Endothelial cell of umbilical vein (primary cell): ENCODE measurements at regions not wholly inside any gene's neighbourhood (a gene's known extent, or its start where the extent isn't known, plus 50 kb on each side); places are given as distances from the start of the nearest gene placed in this dataset.

ENCODE experiments used
- BruUV-seq: library from RNA; stranded (reverse); fragments of 400-500 nt; replicated peaks from 2 replicates; lab custom pipeline; 2021; lab: Mats Ljungman, UMichigan
- CTCF ChIA-PET: fragments of 300-600, 350-600 bp; sonication (Branson Sonifier 250); formaldehyde crosslinking; loops from one replicate; lab custom pipeline; 2021; ENCODE audit warnings: antibody characterized with exemption, inconsistent platforms; lab: Charles Lee
- POLR2A ChIA-PET: fragments of 300-600, 350-600 bp; sonication (Branson Sonifier 250); formaldehyde crosslinking; loops from one replicate; lab custom pipeline; 2021; ENCODE audit warnings: antibody characterized with exemption, inconsistent platforms; lab: Charles Lee
- DNase-seq: peaks from one replicate; pipeline ENCODE4 v3.0.0-alpha.2; 2011; ENCODE audit warnings: low read depth, low spot score
- FAIRE-seq: peaks from 2 replicates; lab custom pipeline; 2011; peaks lifted over from hg19 to GRCh38; lab: Jason Lieb, UNC
- H2AFZ ChIP-seq: 2 replicates; pipeline ENCODE4 v1.6.0; 2012; ENCODE audit warnings: low read depth, low read length, control low read depth, inconsistent platforms
- H3K27ac ChIP-seq: 2 replicates; pipeline ENCODE4 v1.5.1; 2011; ENCODE audit warnings: low read depth, mild to moderate bottlenecking, control low read depth, low read length, moderate library complexity; ENCODE audit not compliant: insufficient read depth
- H3K27me3 ChIP-seq, 2 experiments: 2 replicates each; pipeline versions ENCODE4 v1.6.0 to v1.6.1; 2011; ENCODE audit warnings: low read length in 2 of 2, mixed read lengths in 1 of 2; ENCODE audit not compliant: control insufficient read depth in 2 of 2, insufficient read depth in 2 of 2
- H3K36me3 ChIP-seq, 2 experiments: 2 replicates in 1 of 2; 3 replicates in 1 of 2; pipeline ENCODE4 v1.5.1; 2011; ENCODE audit warnings: low read length in 2 of 2, mild to moderate bottlenecking in 1 of 2, moderate library complexity in 1 of 2; ENCODE audit not compliant: control insufficient read depth in 2 of 2, insufficient read depth in 2 of 2; ENCODE audit errors: extremely low read depth in 1 of 2
- H3K4me1 ChIP-seq: 3 replicates; pipeline ENCODE4 v1.5.1; 2011; ENCODE audit warnings: mild to moderate bottlenecking, low read length; ENCODE audit not compliant: control insufficient read depth, insufficient read depth; ENCODE audit errors: extremely low read depth
- H3K4me2 ChIP-seq: 2 replicates; pipeline ENCODE4 v1.6.1; 2011; ENCODE audit warnings: low read length, control low read depth, mixed read lengths; ENCODE audit not compliant: insufficient read depth
- H3K4me3 ChIP-seq, 3 experiments: fragments of 200-600 bp in 1 of 3; sonication (generic), shearing (Covaris generic) in 1 of 3; replicated peaks in 1 of 3; 2 replicates each; pipeline ENCODE4 v1.5.1; 2011 to 2016; ENCODE audit warnings: control low read depth in 3 of 3, low read length in 3 of 3, mild to moderate bottlenecking in 2 of 3, inconsistent platforms in 1 of 3, low read depth in 1 of 3, moderate library complexity in 1 of 3; ENCODE audit not compliant: insufficient read depth in 1 of 3
- H3K79me2 ChIP-seq: 2 replicates; pipeline ENCODE4 v1.6.0; 2012; ENCODE audit warnings: low read length, inconsistent platforms; ENCODE audit not compliant: control insufficient read depth, insufficient read depth
- H3K9ac ChIP-seq: replicated peaks from 2 replicates; pipeline ENCODE3; 2011; ENCODE audit warnings: low read length, control low read depth; ENCODE audit not compliant: insufficient read depth; ENCODE audit errors: extremely low read depth
- H3K9me1 ChIP-seq: replicated peaks from 3 replicates; pipeline ENCODE4 v1.6.0; 2011; ENCODE audit warnings: mild to moderate bottlenecking, low read length; ENCODE audit not compliant: control insufficient read depth, insufficient read depth; ENCODE audit errors: extremely low read depth
- H3K9me3 ChIP-seq: replicated peaks from 2 replicates; pipeline ENCODE4 v1.5.1; 2012; ENCODE audit warnings: low read length, inconsistent platforms; ENCODE audit not compliant: control insufficient read depth, insufficient read depth
- H4K20me1 ChIP-seq: replicated peaks from 2 replicates; pipeline ENCODE3; 2011; ENCODE audit warnings: mild to moderate bottlenecking, low read length; ENCODE audit not compliant: control insufficient read depth, insufficient read depth; ENCODE audit errors: extremely low read depth
- FOS ChIP-seq: IDR thresholded peaks from 2 replicates; pipeline ENCODE4 v1.6.1; 2011; ENCODE audit warnings: mild to moderate bottlenecking, low read length, moderate library complexity, borderline replicate concordance; ENCODE audit not compliant: insufficient read depth
- GATA2 ChIP-seq: IDR thresholded peaks from 2 replicates; pipeline ENCODE4 v1.7.0; 2011; ENCODE audit warnings: low read depth, mild to moderate bottlenecking, moderate library complexity, mixed read lengths, low read length; ENCODE audit not compliant: insufficient read length, insufficient read depth
- MYC ChIP-seq: IDR thresholded peaks from one replicate; pipeline ENCODE4 v1.6.1; 2011; ENCODE audit warnings: mild to moderate bottlenecking, low read depth, low read length
- POLR2A ChIP-seq: IDR thresholded peaks from 2 replicates; pipeline ENCODE4 v1.6.1; 2012; ENCODE audit warnings: low read depth, mild to moderate bottlenecking, control low read depth, low read length
- dilution Hi-C: fragments of 300-500 bp; cut with MboI; formaldehyde crosslinking; loops from one replicate; pipeline ENCODE4 v1.15.0; 2019; ENCODE audit warnings: low sequenced_read_pairs; ENCODE audit not compliant: extremely low pct_ligation_motif_present
- intact Hi-C: fragments of 100-400 bp; cut with micrococcal nuclease; formaldehyde crosslinking; loops from one replicate; pipeline ENCODE4 v1.10.0; 2022
- TF ChIP-seq, protein P1 (sequence below), 2 donors: IDR thresholded peaks; 1 replicate in 1 of 2; 2 replicates in 1 of 2; pipeline ENCODE4 v1.5.1; 2011; ENCODE audit warnings: low read length in 2 of 2, mild to moderate bottlenecking in 2 of 2, moderate library complexity in 2 of 2, control low read depth in 1 of 2, inconsistent platforms in 1 of 2, low read depth in 1 of 2; ENCODE audit not compliant: insufficient read depth in 1 of 2; ENCODE audit errors: extremely low read depth in 1 of 2

DNA sequence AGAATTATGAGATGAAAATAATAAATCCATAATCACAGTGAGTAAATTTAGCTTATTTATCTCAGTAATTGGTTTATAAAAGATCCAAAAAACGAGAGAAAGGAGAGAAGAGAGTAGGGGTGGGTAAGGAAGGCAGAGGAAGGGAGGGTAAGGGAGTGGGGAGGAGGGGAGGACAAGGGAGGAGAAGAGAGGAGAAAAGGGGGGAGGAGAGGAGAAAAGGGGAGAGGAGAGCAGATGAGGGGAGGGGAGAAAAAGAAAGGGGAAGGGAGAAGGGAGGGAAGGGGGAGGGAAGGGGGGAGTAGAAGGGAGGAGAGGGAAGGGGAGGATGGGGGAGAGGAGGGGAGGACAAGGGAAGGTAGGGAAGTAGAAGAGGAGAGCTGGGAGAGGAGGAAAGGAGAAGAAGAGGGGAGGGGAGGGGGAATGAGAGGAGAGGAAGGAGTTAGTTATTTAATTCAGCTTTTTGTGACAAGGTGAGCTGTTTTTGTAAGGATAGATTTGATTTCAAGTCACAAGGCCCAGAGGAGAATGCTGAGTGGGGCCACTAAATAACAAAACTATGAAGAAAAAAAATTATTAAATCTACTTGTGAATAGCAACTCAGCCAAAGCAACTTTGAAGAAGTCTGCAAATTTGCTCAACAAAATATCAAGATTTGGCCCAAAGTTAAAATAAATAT is 454.3 kb downstream of the ARAP2 start:
- H3K9ac ChIP-seq, result no peak overlapping the region
- BruUV-seq, result no TSS peak
- H3K27ac ChIP-seq, result no peak overlapping the region
- H3K4me3 ChIP-seq, result no peak overlapping the region
- H3K9me3 ChIP-seq, result no peaks in the 10 kb centered on the region
- no peaks in the 10 kb centered on the region for H3K4me1 ChIP-seq
- TF ChIP-seq MYC (no peak), POLR2A (no peak)
- FAIRE-seq (no peak), DNase-seq (no peak)
- dilution Hi-C loops (no loop called here), intact Hi-C loops (no loop called here)
- H3K9me1 ChIP-seq, result no peaks in the 10 kb centered on the region
- H4K20me1 ChIP-seq, result no peaks in the 10 kb centered on the region
- ChIA-PET POLR2A (no interaction called here), CTCF (no interaction called here)
- H2AFZ ChIP-seq, result no peak overlapping the region
- H3K79me2 ChIP-seq, result no peaks in the 10 kb centered on the region
- H3K4me2 ChIP-seq, result no peak overlapping the region
- H3K36me3 ChIP-seq, result no peaks in the 10 kb centered on the region
- no peaks in the 10 kb centered on the region for H3K27me3 ChIP-seq

GRCh38 chr4:35793045-35793722 is 451.1 kb downstream of the ARAP2 start:
- Histone ChIP-seq H3K9me1 (no peaks in the 10 kb centered on the region), H3K79me2 (no peaks in the 10 kb centered on the region), H3K4me1 (no peaks in the 10 kb centered on the region), H3K36me3 (no peaks in the 10 kb centered on the region), H2AFZ (no peak overlapping the region), H3K27me3 (no peaks in the 10 kb centered on the region), H3K4me3 (no peak overlapping the region), H3K27ac (no peak overlapping the region), H3K9me3 (no peaks in the 10 kb centered on the region), H3K9ac (no peak overlapping the region), H4K20me1 (no peaks in the 10 kb centered on the region), H3K4me2 (no peak overlapping the region)
- FAIRE-seq, result no peak
- dilution Hi-C loops, result no loop called here
- ChIA-PET POLR2A (no interaction called here), CTCF (no interaction called here)
- intact Hi-C loops, result no loop called here
- TF ChIP-seq FOS (no peak), MYC (no peak), GATA2 (no peak)
- TF ChIP-seq, protein P1, sequence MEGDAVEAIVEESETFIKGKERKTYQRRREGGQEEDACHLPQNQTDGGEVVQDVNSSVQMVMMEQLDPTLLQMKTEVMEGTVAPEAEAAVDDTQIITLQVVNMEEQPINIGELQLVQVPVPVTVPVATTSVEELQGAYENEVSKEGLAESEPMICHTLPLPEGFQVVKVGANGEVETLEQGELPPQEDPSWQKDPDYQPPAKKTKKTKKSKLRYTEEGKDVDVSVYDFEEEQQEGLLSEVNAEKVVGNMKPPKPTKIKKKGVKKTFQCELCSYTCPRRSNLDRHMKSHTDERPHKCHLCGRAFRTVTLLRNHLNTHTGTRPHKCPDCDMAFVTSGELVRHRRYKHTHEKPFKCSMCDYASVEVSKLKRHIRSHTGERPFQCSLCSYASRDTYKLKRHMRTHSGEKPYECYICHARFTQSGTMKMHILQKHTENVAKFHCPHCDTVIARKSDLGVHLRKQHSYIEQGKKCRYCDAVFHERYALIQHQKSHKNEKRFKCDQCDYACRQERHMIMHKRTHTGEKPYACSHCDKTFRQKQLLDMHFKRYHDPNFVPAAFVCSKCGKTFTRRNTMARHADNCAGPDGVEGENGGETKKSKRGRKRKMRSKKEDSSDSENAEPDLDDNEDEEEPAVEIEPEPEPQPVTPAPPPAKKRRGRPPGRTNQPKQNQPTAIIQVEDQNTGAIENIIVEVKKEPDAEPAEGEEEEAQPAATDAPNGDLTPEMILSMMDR (IDR thresholded peaks at IDR 0.05; ENCODE audit: extremely low read depth in 1 of 2, insufficient read depth in 1 of 2, low read depth in 1 of 2, low read length in 2 of 2), result no peak
- DNase-seq, result no peak
- no TSS peak for BruUV-seq
